ENCODE measurements at regions not wholly inside any gene's neighbourhood (a gene's known extent, or its start where the extent isn't known, plus 50 kb on each side); places are given as distances from the start of the nearest gene placed in this dataset.

- TF ChIP-seq CTCF (conservative IDR thresholded peaks at IDR 0.05; ENCODE audit: low read depth, low read length) (no peak), POLR2A (IDR thresholded peaks at IDR 0.05; ENCODE audit: low read depth, low read length) (no peak), RFX5 (IDR thresholded peaks at IDR 0.05; ENCODE audit: low read depth, low read length) (no peak), RCOR1 (IDR thresholded peaks at IDR 0.05; ENCODE audit: insufficient replicate concordance, low read length) (no peak), USF2 (IDR thresholded peaks at IDR 0.05; ENCODE audit: low read depth, low read length) (no peak), MAZ (IDR thresholded peaks at IDR 0.05; ENCODE audit: borderline replicate concordance, low read depth, low read length) (no peak), BHLHE40 (IDR thresholded peaks at IDR 0.05; ENCODE audit: low read depth, low read length) (no peak), FOS (IDR thresholded peaks at IDR 0.05; ENCODE audit: low read depth, low read length) (no peak), CEBPB (IDR thresholded peaks at IDR 0.05; ENCODE audit: low read depth, low read length) (no peak), RAD21 (IDR thresholded peaks at IDR 0.05; ENCODE audit: low read length) (no peak), CHD1 (IDR thresholded peaks at IDR 0.05; ENCODE audit: low read depth, low read length) (no peak), MAFK (IDR thresholded peaks at IDR 0.05; ENCODE audit: low read depth, low read length) (no peak)
Measured at GRCh38 chr4:95627709-95628108, 78.9 kb upstream of the UNC5C start.
